Raji (cell line): ENCODE measurements at regions not wholly inside any gene's neighbourhood (a gene's known extent, or its start where the extent isn't known, plus 50 kb on each side); places are given as distances from the start of the nearest gene placed in this dataset.

Experiments used
- POLR2A ChIP-seq: IDR thresholded peaks from 2 replicates; pipeline ENCODE4 v1.6.1; 2011; ENCODE audit warnings: low read depth, low read length, control low read depth; ENCODE audit not compliant: insufficient read depth

GRCh38 chr13:30024125-30024865 lies 173.9 kb upstream of the UBL3 start:
- no peak for TF ChIP-seq POLR2A

DNA sequence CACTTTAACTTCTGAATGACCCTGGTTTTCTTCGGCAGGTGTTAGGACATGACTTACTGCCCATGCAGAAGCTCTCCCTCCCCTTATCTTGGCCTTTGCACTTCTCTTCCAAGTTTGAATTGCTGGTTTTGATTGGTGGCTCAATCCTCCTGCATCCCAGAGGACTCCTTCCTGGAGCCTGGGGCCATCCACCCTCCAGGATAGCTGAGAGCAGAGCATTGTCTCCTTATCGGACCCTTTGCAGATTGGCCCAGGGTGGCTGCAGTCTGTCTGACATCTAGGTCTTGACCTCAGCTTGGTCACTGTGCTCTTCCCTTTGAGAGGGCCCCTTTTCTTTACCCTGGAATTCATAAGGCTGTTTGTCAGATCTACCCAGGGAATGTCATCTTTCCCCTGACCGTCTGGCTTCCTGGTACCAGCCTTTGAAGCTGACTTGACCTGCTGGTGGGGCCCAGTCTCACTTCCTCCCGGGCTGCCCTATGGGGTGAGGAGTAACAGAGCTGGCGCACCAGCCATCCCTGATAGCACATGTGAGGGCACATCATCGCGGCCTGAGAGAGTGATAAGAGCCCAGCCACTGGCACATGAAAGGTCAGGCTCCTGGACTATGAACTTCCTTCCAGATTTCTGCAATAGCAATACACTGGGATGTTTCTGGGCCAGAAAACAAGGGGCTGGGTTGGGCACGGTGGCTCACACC lies 172.9 kb upstream of the UBL3 start:
- TF ChIP-seq POLR2A: no peak

DNA sequence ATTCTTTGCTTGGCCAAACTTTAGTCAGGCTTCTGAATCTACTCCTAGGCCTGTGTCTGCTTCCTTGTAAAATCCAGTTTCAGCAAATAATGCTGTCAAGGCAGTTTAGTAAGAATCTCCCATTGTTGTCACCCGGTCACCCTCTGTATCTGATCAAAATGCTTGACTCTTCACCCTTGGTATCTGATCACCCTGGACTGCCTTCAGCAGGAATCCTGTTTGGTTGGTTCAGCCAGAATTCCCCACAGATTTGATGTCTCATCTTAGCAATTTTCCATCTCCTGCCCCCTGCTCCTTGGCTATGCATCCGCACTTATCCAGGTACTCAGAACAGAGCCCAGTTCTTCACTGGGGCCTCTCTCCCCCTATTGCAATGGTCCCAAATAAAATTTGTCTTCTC lies 172.4 kb upstream of the UBL3 start:
- TF ChIP-seq POLR2A: no peak

DNA sequence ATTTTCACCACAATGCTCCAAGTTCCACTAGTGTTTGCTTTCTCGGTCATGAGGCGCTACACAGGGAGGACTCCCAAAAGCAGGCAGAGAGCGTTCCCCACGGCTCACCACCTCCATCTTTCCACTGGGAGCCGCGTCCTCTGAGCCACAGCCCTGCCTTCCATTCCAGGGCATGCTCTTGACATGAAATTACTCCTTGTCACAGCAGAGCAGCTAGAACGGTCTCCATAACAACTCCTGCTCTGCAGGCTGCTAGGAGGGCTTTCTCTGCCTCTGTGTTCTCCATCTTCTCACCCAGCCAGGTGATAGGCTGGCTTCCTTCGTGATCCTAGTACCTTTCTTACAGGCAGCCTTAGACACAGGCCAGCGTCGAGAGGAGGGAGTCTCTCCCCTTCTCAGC lies 171.8 kb upstream of the UBL3 start:
- no peak for TF ChIP-seq POLR2A

- TF ChIP-seq POLR2A: no peak
These were observed 171.2 kb upstream of the UBL3 start for GRCh38 chr13:30021611-30022010.

GRCh38 chr13:30020726-30021312 lies 170.4 kb upstream of the UBL3 start:
- TF ChIP-seq POLR2A: no peak

DNA sequence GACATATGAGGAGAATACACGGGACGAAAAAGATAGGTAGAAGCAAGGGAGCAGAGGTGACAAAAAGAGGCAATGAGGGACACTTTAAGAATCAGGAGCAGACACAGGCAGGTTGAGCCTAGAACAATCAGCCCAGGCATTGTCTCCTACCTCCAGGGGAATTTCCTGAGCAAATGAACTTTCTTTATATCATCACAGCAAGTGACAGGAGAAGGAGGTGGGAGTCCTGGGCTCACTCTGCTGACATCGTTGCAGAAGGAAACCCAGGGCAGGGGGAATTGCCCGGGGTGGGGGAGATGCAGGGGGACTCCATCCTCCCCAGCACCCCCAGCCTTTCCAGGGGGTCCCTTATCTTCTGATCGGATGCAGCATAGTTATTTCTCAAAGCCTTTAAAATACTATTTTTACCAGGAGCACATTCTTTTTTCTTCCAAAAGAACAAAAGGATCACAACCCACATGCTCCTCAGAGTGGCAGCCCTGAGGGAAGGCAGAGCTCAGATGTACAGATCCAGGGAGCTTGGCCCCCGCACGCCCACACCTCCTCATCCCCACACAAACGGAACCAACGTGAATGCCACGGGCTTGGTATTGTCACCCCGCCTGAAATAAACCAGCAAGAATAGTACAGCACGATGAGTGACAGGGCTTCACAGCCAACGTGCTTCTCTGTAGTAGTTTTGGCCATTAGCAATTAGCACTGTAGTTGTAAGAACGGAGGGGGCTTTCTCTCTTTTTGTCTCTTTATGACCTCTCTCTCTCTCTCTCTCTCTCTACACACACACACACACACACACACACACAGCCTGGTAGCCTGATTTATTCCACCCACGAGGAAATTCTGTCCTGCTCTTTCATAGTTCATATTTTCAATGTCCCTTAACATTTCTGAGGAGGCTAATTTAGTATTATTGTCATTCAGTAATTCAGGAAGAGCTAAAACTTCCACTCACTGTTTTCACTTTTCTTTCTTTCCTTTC lies 169.5 kb upstream of the UBL3 start:
- TF ChIP-seq POLR2A: no peak

GRCh38 chr13:30017880-30018279 lies 167.5 kb upstream of the UBL3 start:
- no peak for TF ChIP-seq POLR2A

- TF ChIP-seq POLR2A: no peak
These were observed 166.0 kb upstream of the UBL3 start for GRCh38 chr13:30016398-30016797.

DNA sequence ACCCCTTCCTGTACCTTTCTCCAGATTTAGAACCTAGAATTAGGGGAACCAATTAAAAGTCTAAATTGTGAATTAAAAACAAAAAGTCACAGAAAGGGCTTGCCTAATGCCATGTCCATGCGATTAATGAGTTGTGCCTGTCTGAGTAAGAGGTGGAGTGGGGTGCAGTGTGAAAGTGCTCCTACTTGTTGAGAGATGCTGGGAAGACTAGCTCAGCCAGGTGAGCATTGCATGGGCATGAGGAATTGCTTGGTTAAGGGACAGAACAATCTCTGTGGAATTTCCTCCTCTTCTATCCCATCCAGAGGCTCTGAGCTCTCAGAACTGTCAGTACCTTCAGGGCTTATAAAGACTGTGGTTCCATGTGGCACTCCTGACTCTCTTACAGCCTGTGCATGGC lies 159.0 kb upstream of the UBL3 start:
- no peak for TF ChIP-seq POLR2A

DNA sequence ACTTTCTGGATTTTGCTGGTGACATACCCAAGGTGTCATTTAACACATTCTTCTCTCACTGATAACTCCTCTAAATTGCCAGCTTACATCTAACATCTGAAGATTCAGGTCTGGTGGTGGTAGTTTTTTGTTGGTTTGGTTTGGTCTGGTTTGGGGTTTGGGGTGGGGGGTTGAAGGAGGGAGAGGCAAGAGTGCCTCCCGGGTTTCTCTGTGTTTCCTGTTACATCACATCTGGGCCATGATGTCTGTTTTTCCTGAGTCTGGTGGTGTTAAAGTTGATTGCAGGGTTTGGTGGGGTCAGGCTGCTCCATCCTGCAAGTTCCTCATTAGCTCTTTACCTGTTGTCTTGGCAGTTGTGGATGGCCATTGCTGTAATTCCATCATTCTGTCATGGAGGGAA lies 155.8 kb upstream of the UBL3 start:
- TF ChIP-seq POLR2A: no peak

- no peak for TF ChIP-seq POLR2A
These were observed 153.8 kb upstream of the UBL3 start for GRCh38 chr13:30004204-30004603.

DNA sequence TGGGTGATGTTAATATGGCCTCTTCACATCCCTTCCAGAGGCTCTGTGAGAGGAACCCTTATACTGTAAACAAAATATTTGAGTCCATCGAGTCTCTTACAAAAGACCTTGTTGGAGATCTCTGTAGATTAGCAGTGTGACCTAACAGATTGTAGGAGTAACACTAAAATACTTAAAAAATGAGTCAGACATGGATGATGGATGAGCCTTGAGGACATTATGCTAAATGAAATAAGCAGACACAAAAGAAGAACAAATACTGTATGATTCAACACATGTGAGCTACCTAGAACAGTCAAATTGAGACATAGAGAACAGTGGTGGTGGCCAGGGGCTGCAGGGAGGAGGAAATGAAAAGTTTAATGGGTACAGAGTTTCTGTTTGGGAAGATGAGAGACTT lies 152.2 kb upstream of the UBL3 start:
- TF ChIP-seq POLR2A: no peak

GRCh38 chr13:30000370-30000765 lies 150.0 kb upstream of the UBL3 start:
- no peak for TF ChIP-seq POLR2A
